ENCODE measurements at regions not wholly inside any gene's neighbourhood (a gene's known extent, or its start where the extent isn't known, plus 50 kb on each side); places are given as distances from the start of the nearest gene placed in this dataset.

- Histone ChIP-seq H3K4me1 (ENCODE audit: insufficient read depth) (peaks cover 1% of the 10 kb centered on the region), H3K36me3 (no peaks in the 10 kb centered on the region), H3K9me3 (no peaks in the 10 kb centered on the region), H3K27me3 (no peaks in the 10 kb centered on the region), H3K27ac (no peak overlapping the region), H3K4me3 (no peak overlapping the region)
- no peak for DNase-seq
- 67 to 87% (median 85%) methylated on average over 3 of the region's 3 CpGs for WGBS, 3 donors
- intact Hi-C loops (cut with DNase I): no loop called here
- TF ChIP-seq POLR2A (IDR thresholded peaks at IDR 0.05) (no peak), CTCF (IDR thresholded peaks at IDR 0.05) (no peak), EP300 (IDR thresholded peaks at IDR 0.05) (no peak)
Observed at GRCh38 chr9:21653091-21653490, 149.3 kb upstream of the MTAP start.

- intact Hi-C loops (cut with DNase I): no loop called here
- 76 to 81% (median 77%) methylated on average over 1 of the region's 1 CpG for WGBS, 3 donors
- no peaks in the 10 kb centered on the region for H3K36me3 ChIP-seq
- H3K27me3 ChIP-seq: no peaks in the 10 kb centered on the region
- H3K4me3 ChIP-seq: no peak overlapping the region
- peaks cover 1% of the 10 kb centered on the region for H3K4me1 ChIP-seq (ENCODE audit: insufficient read depth)
- no peaks in the 10 kb centered on the region for H3K9me3 ChIP-seq
- H3K27ac ChIP-seq: no peak overlapping the region
- no peak for DNase-seq
- TF ChIP-seq EP300 (IDR thresholded peaks at IDR 0.05) (no peak), CTCF (IDR thresholded peaks at IDR 0.05) (no peak), POLR2A (IDR thresholded peaks at IDR 0.05) (no peak)
Observed at GRCh38 chr9:21653589-21653988, 148.8 kb upstream of the MTAP start.

DNA sequence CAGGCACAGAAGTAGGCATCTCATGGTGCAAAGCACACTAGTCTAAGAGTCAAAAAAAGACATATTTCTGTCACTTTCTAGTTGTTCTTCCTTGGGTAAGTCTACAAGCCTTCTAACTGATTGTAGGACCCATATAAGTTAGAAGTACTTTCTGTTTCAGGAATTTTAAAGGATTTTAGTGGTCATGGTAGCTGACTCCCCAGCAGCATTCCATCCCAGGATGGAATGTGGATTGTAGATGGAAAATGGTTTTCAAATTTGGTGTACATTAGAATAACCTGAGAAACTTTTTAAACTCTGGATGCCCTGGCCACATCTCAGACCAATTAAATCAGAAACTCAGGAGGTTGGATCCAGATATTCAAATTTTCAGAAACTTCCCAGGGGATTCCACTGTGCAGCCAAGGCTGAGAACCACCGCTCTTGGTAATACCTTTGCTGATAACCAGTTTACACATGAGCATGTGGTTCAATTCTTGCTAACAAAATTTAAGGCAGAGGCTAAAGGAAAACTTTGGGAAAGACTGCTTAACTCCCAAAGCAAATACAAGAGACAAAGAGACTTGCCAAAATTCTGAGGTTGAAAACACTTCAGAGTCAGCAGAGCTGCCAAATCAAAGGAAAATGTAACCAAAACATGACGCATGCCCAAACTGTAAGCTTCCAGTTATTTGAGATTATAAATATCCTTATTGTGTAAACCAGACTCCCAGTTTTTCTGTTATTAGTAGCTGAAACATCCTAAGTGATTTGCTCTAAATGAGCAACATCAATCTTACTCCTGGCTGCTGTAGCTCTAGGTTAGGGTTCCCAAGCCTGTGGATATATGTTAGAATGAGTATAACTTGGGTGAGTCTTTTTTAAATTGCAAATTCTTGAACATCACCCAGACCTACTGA, 145.4 kb upstream of the MTAP start:
- DNase-seq: no peak
- intact Hi-C loops (cut with DNase I): no loop called here
- TF ChIP-seq POLR2A (IDR thresholded peaks at IDR 0.05): no peak
- no peak for TF ChIP-seq EP300 (IDR thresholded peaks at IDR 0.05)
- no peak for TF ChIP-seq CTCF (IDR thresholded peaks at IDR 0.05)
- H3K27ac ChIP-seq: no peak overlapping the region
- WGBS, 3 donors: 9 to 35% (median 16%) methylated on average over 2 of the region's 2 CpGs
- H3K36me3 ChIP-seq: no peaks in the 10 kb centered on the region
- no peak overlapping the region for H3K4me3 ChIP-seq
- no peaks in the 10 kb centered on the region for H3K27me3 ChIP-seq
- H3K9me3 ChIP-seq: no peaks in the 10 kb centered on the region
- H3K4me1 ChIP-seq (ENCODE audit: insufficient read depth): peaks cover 1% of the 10 kb centered on the region

DNA sequence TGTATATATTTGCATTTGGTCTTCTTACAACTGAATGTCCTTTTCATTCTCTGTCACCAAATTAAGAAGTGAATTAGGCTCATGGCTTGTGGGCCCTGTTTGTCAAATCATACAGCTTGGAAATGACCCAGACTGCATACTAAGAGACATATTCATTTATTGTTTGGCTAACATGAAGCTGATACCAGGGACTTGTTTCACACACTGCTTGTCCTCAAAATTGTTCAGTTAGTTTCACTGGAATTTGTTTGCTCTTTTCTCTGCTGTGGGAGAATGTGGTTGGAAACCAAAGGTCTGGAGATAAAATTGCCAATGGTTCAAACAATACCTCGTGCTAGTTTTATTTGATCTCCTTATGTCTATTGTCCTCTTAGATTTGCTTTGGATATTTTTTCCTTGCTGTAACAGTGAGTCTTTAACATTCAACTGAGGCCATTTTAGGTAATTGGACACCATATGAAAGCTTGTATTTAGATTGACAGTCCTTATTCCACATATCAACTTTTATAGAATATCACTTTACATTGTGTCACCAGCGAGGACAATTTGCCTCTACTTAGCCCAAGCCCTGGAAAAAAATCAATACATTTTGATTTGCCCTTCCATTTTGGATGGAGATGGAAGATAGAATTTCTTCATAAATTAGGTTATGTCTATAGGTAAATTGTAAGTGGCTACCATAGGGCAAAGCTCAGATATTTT, 144.3 kb upstream of the MTAP start:
- TF ChIP-seq CTCF (IDR thresholded peaks at IDR 0.05): no peak
- TF ChIP-seq EP300 (IDR thresholded peaks at IDR 0.05): no peak
- no peak for TF ChIP-seq POLR2A (IDR thresholded peaks at IDR 0.05)
- Histone ChIP-seq H3K27ac (no peak overlapping the region), H3K4me3 (no peak overlapping the region), H3K27me3 (no peaks in the 10 kb centered on the region), H3K4me1 (ENCODE audit: insufficient read depth) (peaks cover 1% of the 10 kb centered on the region), H3K9me3 (no peaks in the 10 kb centered on the region), H3K36me3 (no peaks in the 10 kb centered on the region)
- intact Hi-C loops (cut with DNase I): no loop called here
- DNase-seq: no peak
- 49 to 65% (median 57%) methylated on average over 2 of the region's 2 CpGs for WGBS, 3 donors

All from ovary (tissue), 7 donors.